ENCODE measurements at regions not wholly inside any gene's neighbourhood (a gene's known extent, or its start where the extent isn't known, plus 50 kb on each side); places are given as distances from the start of the nearest gene placed in this dataset.
A peak's percentile ranks its signal among the peaks of the same experiment; 100 is the strongest.
"Not testable (repeated sequence)": the region's sequence is repeated elsewhere in the genome, so short reads cannot be mapped to it uniquely, and the experiment has no call there.

DNA sequence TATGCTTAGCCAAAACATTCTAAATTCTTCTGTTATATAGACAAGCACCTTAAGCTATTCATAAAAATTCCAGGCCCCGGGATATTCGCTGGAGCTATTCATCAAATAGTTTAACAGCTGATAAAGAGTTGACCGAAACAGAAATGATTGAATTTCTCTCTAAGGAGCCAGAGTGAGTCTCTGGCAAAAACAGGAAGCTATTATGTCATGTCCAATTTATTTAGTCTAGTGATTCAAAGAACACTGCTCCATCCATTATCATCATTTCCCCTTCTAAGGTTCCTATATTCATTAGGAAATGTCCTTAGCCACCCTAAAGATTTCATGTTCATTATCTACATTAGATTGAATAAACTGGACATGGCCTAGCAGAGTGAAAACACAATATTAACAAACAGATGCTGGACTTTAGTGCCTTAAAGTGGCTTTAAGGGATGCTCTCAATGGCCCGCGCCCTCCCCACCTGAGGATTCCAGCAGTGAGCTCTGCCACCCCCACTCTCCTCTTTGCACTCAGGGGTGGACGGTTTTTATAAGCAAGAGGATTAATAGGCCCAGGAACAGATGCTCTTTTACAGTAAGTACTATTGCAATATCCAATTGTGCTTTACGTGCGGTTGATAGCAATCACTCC is 122.1 kb upstream of the RGS1 start:
- H3K4me3 ChIP-seq (replicated peaks; ENCODE audit: low read depth, low read length), result no peak overlapping the region
- TF ChIP-seq, protein P1, sequence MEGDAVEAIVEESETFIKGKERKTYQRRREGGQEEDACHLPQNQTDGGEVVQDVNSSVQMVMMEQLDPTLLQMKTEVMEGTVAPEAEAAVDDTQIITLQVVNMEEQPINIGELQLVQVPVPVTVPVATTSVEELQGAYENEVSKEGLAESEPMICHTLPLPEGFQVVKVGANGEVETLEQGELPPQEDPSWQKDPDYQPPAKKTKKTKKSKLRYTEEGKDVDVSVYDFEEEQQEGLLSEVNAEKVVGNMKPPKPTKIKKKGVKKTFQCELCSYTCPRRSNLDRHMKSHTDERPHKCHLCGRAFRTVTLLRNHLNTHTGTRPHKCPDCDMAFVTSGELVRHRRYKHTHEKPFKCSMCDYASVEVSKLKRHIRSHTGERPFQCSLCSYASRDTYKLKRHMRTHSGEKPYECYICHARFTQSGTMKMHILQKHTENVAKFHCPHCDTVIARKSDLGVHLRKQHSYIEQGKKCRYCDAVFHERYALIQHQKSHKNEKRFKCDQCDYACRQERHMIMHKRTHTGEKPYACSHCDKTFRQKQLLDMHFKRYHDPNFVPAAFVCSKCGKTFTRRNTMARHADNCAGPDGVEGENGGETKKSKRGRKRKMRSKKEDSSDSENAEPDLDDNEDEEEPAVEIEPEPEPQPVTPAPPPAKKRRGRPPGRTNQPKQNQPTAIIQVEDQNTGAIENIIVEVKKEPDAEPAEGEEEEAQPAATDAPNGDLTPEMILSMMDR (IDR thresholded peaks at IDR 0.05; ENCODE audit: low read length, missing control alignments), result no peak
- peak; percentile 67 for DNase-seq (ENCODE audit: low read depth)

DNA sequence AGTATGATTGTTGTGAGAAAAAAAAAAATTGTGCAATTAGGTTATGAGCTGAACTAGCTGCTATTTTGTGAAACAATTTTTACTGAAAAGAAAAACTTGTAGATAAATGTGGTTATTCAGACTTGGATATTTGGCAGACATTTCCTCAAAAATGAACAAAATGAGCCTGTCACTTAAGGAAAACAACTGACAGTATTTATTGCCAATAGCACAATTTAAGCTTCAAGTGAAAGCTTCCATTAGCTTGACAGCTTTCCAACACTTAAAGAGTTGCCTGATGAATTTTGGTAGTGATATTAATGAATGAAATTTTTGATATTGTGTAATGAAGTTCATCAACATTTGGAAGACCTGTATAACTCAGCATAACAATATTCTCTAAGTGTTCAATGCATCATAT is 116.1 kb upstream of the RGS1 start:
- TF ChIP-seq, protein P1 (IDR thresholded peaks at IDR 0.05; ENCODE audit: low read length, missing control alignments), result no peak
- DNase-seq (ENCODE audit: low read depth), result no peak
- H3K4me3 ChIP-seq (replicated peaks; ENCODE audit: low read depth, low read length), result no peak overlapping the region

DNA sequence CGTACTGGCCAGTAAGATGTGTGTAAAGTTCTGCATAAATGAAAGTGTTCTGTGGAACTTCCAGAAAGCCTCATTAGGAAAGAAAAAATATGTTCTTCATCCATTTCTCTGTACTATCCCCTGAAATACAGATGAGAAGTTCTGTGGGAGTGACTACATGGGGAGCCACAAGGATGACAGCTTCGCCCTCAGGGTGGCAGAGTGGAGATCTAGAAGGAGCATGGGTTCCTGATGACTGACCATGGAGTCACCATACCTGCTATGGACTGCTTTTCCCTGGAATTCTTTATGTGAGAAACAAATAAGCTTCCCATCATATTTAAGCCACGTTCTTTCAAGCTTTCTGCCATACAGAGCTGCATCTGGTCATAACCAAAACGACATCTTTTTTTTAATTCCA is 113.9 kb upstream of the RGS1 start:
- TF ChIP-seq, protein P1 (IDR thresholded peaks at IDR 0.05; ENCODE audit: low read length, missing control alignments), result no peak
- no peak for DNase-seq (ENCODE audit: low read depth)
- no peak overlapping the region for H3K4me3 ChIP-seq (replicated peaks; ENCODE audit: low read depth, low read length)

DNA sequence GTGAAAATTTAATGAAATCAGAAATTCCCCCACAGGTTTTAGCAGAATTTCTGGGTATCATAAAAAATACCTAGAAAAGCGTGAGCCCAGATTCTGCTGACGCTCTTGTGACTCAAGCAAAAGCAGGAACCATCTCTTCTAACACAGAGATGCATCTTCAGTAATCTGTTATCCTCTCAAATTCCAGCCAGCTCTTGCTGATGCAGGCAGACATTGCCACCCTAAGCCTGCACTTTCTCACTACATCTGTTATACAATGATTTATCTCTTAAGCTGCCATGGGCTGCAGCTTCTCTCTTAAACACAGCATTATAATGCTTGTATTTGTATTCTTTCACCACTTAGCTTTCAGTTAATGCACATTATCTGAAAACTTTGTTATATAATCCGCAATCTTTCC is 113.0 kb upstream of the RGS1 start:
- H3K4me3 ChIP-seq (replicated peaks; ENCODE audit: low read depth, low read length), result no peak overlapping the region
- TF ChIP-seq, protein P1 (IDR thresholded peaks at IDR 0.05; ENCODE audit: low read length, missing control alignments), result no peak
- DNase-seq (ENCODE audit: low read depth), result no peak

DNA sequence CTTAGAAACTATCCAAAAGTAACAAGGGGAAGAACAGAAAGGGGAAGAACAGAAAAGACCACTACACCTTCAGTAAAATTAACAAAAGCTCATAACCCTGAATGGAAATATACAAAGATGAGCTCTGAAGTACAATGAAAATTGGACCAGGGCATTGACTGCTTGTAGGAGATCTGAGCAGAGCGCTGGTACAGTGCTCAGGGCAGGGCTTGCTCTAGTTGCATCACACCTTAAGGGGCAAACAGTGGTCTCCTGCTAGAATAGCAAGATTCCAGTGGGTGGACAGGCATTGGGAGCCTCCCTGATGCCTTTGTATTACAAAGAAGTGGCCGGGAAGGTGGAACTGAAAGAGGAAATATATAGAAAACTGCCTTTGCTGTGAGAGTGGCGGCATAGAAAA is 111.9 kb upstream of the RGS1 start:
- no peak for DNase-seq (ENCODE audit: low read depth)
- TF ChIP-seq, protein P1 (IDR thresholded peaks at IDR 0.05; ENCODE audit: low read length, missing control alignments), result no peak
- no peak overlapping the region for H3K4me3 ChIP-seq (replicated peaks; ENCODE audit: low read depth, low read length)

DNA sequence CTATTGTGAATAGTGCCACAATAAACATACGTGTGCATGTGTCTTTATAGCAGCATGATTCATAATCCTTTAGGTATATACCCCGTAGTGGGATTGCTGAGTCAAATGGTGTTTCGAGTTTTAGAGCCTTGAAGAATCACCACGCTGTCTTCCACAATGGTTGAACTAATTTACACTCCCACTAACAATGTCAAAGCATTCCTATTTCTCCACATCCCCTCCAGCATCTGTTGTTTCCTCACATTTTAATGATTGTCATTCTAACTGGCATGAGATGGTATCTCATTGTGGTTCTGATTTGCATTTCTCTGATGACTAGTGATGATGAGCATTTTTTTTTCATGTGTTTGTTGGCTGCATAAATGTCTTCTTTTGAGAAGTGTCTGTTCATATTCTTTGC is 110.4 kb upstream of the RGS1 start:
- not testable (repeated sequence) for DNase-seq (ENCODE audit: low read depth); H3K4me3 ChIP-seq (replicated peaks; ENCODE audit: low read depth, low read length)

DNA sequence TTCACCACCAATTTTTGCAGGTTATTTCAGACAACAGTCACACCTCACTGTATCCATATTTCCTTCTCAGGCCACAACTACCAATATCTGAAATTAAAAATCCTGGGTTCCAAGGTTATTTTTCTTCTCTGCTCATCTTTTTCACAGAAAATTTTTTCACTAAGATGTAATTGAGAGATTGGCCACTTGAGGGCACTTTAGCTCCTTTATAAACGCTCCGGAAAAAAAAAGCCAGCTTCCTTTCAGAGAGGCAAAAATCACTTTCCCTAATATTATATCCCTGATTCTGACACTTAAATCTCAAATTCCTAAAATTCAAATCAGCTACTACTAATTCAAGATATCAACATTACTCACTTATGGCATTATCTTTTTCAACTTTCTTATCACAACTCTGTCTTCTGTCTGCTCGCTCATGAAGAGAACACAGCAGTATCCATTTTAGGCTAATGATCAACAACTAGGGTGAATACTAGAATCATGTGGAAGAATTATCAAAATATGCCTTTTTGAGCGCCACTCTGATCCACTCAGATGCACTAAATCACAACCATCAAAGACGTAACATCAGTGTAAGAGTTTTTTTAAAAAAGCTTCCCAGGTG is 101.4 kb upstream of the RGS1 start:
- TF ChIP-seq, protein P1 (IDR thresholded peaks at IDR 0.05; ENCODE audit: low read length, missing control alignments), result peak; percentile 47
- H3K4me3 ChIP-seq (replicated peaks; ENCODE audit: low read depth, low read length), result no peak overlapping the region
- peak; percentile 54 for DNase-seq (ENCODE audit: low read depth)
